GM12878 (cell line): ENCODE measurements at regions not wholly inside any gene's neighbourhood (a gene's known extent, or its start where the extent isn't known, plus 50 kb on each side); places are given as distances from the start of the nearest gene placed in this dataset.

Source experiments
- ATAC-seq: fragments of 200-7000 bp; cut with Tn5 transposase; 3 replicates; pipeline ENCODE4 v1.9.1; 2020; ENCODE audit warnings: mild to moderate bottlenecking, moderate library complexity
- BruUV-seq: library from RNA; stranded (reverse); fragments of 400-500 nt; replicated peaks from 2 replicates; lab custom pipeline; 2021; lab: Mats Ljungman, UMichigan
- CTCF ChIA-PET: fragments of 300-600 bp; sonication (Branson Sonifier 250); formaldehyde crosslinking; extraction: SDS; loops from one replicate; lab custom pipeline; 2021; ENCODE audit warnings: inconsistent platforms; lab: Yijun Ruan, JAX
- POLR2A ChIA-PET: fragments of 350-600 bp; formaldehyde crosslinking; extraction: SDS; loops from one replicate; lab custom pipeline; 2021; ENCODE audit warnings: inconsistent platforms; lab: Charles Lee
- RAD21 ChIA-PET: fragments of 300-600 bp; sonication (Branson Sonifier 250); formaldehyde crosslinking; loops from one replicate; lab custom pipeline; 2023; ENCODE audit warnings: antibody characterized with exemption; ENCODE audit not compliant: unreplicated experiment; lab: Charles Lee
- SMC1A ChIA-PET: fragments of 300-600 bp; sonication (Branson Sonifier 250); formaldehyde crosslinking; loops from one replicate; lab custom pipeline; 2023; ENCODE audit not compliant: unreplicated experiment, uncharacterized antibody; lab: Charles Lee
- DNase-seq: peaks from one replicate; pipeline ENCODE4 v3.0.0-alpha.2; 2011; ENCODE audit warnings: low read depth, low spot score
- FAIRE-seq: peaks from 3 replicates; lab custom pipeline; 2011; peaks lifted over from hg19 to GRCh38; lab: Jason Lieb, UNC
- H2AFZ ChIP-seq: 2 replicates; pipeline ENCODE4 v1.6.0; 2011; ENCODE audit warnings: low read depth, low read length, control low read depth; ENCODE audit not compliant: control insufficient read depth
- H3K27ac ChIP-seq: 2 replicates; pipeline ENCODE4 v1.5.1; 2011; ENCODE audit warnings: control low read depth; ENCODE audit not compliant: control insufficient read depth, insufficient read depth
- H3K27me3 ChIP-seq, 2 experiments: replicated peaks in 1 of 2; 2 replicates each; pipeline versions ENCODE4 v1.6.0 to v1.6.1; 2011; ENCODE audit warnings: low read length in 1 of 2; ENCODE audit not compliant: control insufficient read depth in 2 of 2, insufficient read depth in 2 of 2
- H3K36me3 ChIP-seq, 2 experiments: 2 replicates each; pipeline ENCODE4 v1.5.1; 2011; ENCODE audit warnings: low read length in 1 of 2; ENCODE audit not compliant: control insufficient read depth in 2 of 2, insufficient read depth in 2 of 2
- H3K4me1 ChIP-seq: 2 replicates; pipeline ENCODE4 v1.6.1; 2011; ENCODE audit warnings: mild to moderate bottlenecking, low read length, moderate library complexity, mixed read lengths; ENCODE audit not compliant: control insufficient read depth, insufficient read depth
- H3K4me2 ChIP-seq: 2 replicates; pipeline ENCODE4 v1.6.0; 2011; ENCODE audit warnings: control low read depth; ENCODE audit not compliant: control insufficient read depth, insufficient read depth
- H3K4me3 ChIP-seq: fragments of 200-600 bp; sonication (generic); 2 replicates; pipeline ENCODE4 v1.5.1; 2016
- H3K79me2 ChIP-seq: 2 replicates; pipeline ENCODE4 v1.6.0; 2011; ENCODE audit warnings: low read length; ENCODE audit not compliant: control insufficient read depth, insufficient read depth
- H3K9ac ChIP-seq: 2 replicates; pipeline ENCODE4 v1.8.0; 2011; ENCODE audit warnings: low read length, control low read depth, mixed read lengths; ENCODE audit not compliant: control insufficient read depth, insufficient read depth
- H3K9me3 ChIP-seq: replicated peaks from 3 replicates; pipeline ENCODE4 v1.5.1; 2011; ENCODE audit warnings: mild to moderate bottlenecking, low read length; ENCODE audit not compliant: control insufficient read depth, insufficient read depth
- H4K20me1 ChIP-seq: 2 replicates; pipeline ENCODE4 v1.6.0; 2011; ENCODE audit not compliant: control insufficient read depth, insufficient read depth
- CHD4 ChIP-seq: fragments of 200-600 bp; sonication (generic); IDR thresholded peaks from 2 replicates; pipeline ENCODE4 v1.6.1; 2016; ENCODE audit warnings: mild to moderate bottlenecking
- CREM ChIP-seq: IDR thresholded peaks from 2 replicates; pipeline ENCODE4 v1.6.1; 2014; ENCODE audit warnings: antibody characterized with exemption, low read depth
- FOXM1 ChIP-seq: IDR thresholded peaks from 2 replicates; pipeline ENCODE4 v1.6.1; 2012; ENCODE audit warnings: low read depth, mild to moderate bottlenecking, inconsistent platforms, low read length, moderate library complexity
- IKZF1 ChIP-seq: fragments of 450-650 bp; conservative IDR thresholded peaks from 2 replicates; pipeline ENCODE4 v1.6.1; 2017; ENCODE audit warnings: antibody characterized with exemption, mild to moderate bottlenecking
- IRF4 ChIP-seq: IDR thresholded peaks from 2 replicates; pipeline ENCODE4 v1.6.1; 2011; ENCODE audit warnings: low read depth, low read length
- KAT2A ChIP-seq: conservative IDR thresholded peaks from 2 replicates; pipeline ENCODE4 v1.6.1; 2011; ENCODE audit warnings: low read depth, low read length; ENCODE audit not compliant: control insufficient read depth
- KLF5 ChIP-seq: fragments of 450-650 bp; IDR thresholded peaks from 2 replicates; pipeline ENCODE4 v1.6.1; 2014; ENCODE audit warnings: mild to moderate bottlenecking; ENCODE audit not compliant: partially characterized antibody
- MEF2A ChIP-seq: IDR thresholded peaks from 2 replicates; pipeline ENCODE4 v1.6.1; 2011; ENCODE audit warnings: low read depth, mild to moderate bottlenecking, low read length, moderate library complexity; ENCODE audit not compliant: insufficient read depth
- MTA2 ChIP-seq: fragments of 450-650 bp; IDR thresholded peaks from 2 replicates; pipeline ENCODE4 v1.6.1; 2016; ENCODE audit warnings: low read depth, mild to moderate bottlenecking, moderate library complexity
- POU2F2 ChIP-seq: IDR thresholded peaks from 3 replicates; pipeline ENCODE4 v1.6.1; 2011; ENCODE audit warnings: low read depth, mild to moderate bottlenecking, low read length, borderline replicate concordance
- SPI1 ChIP-seq: IDR thresholded peaks from 2 replicates; pipeline ENCODE4 v1.6.1; 2011; ENCODE audit warnings: low read depth, mild to moderate bottlenecking, low read length, moderate library complexity, borderline replicate concordance; ENCODE audit not compliant: insufficient read depth
- ZSCAN29 ChIP-seq: fragments of 450-650 bp; IDR thresholded peaks from 2 replicates; pipeline ENCODE4 v1.6.1; 2017; ENCODE audit warnings: mild to moderate bottlenecking, moderate library complexity
- WGBS: methylation state at CpG from one replicate; pipeline ENCODE4 v1.1.6; 2016; ENCODE audit warnings: low lambda C conversion rate; ENCODE audit not compliant: insufficient replicate concordance, insufficient coverage; ENCODE audit errors: missing lambda C conversion rate; 5-methylcytosine and 5-hydroxymethylcytosine counted together
- in situ Hi-C: fragments of 300-500 bp; cut with MboI; formaldehyde crosslinking; loops from 9 replicates; pipeline ENCODE4 v1.14.3; 2018; ENCODE audit warnings: mixed read lengths
- intact Hi-C: fragments of 100-400 bp; cut with micrococcal nuclease; formaldehyde crosslinking; loops from one replicate; pipeline ENCODE4 v1.14.2; 2022; ENCODE audit not compliant: unreplicated experiment
- TF ChIP-seq, protein P1 (sequence below): IDR thresholded peaks from 2 replicates; pipeline ENCODE4 v1.6.1; 2012; ENCODE audit warnings: low read depth, low read length, improper control_type of control experiment
- TF ChIP-seq, protein P2 (sequence below), 3 experiments: IDR thresholded peaks in 2 of 3; conservative IDR thresholded peaks in 1 of 3; 2 replicates each; pipeline ENCODE4 v1.5.1; 2011; ENCODE audit warnings: low read depth in 3 of 3, low read length in 3 of 3, mild to moderate bottlenecking in 3 of 3, control low read depth in 2 of 3, moderate library complexity in 2 of 3, inconsistent platforms in 1 of 3, mixed read lengths in 1 of 3; ENCODE audit not compliant: control insufficient read depth in 2 of 3, insufficient read depth in 1 of 3; ENCODE audit errors: extremely low read depth in 1 of 3
- TF ChIP-seq, protein P3 (sequence below): fragments of 150-350 bp; IDR thresholded peaks from 2 replicates; pipeline ENCODE4 v1.6.1; 2016; ENCODE audit warnings: low read depth, low read length

DNA sequence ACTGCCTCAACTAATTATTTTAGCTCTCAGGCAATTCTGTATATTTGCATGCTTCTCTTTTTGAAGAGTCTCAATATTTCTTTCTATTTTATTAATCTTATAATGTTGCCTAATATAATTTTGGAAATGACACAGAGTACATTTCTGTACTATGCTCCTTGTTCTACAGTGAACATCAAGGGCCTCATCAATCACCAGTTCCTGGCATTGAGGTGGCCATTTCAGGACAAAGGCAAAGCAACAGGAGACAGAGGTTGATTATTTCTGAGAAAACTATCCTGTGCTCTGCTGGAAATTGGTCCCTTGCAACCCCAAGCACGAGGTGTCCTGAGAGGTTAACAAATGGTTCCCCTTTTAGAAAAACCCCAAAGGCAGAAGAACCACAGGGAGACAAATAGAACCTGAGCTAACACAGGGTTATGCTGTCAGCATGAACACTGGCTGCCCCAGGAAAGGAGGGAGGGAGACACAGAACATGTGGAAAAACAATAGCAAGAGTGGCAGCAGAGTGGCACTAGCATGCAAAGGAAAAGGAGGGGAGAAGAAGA lies 63.9 kb upstream of the VAV3 start (continued):
- no peak for TF ChIP-seq ZSCAN29
- no peak for TF ChIP-seq KLF5

DNA sequence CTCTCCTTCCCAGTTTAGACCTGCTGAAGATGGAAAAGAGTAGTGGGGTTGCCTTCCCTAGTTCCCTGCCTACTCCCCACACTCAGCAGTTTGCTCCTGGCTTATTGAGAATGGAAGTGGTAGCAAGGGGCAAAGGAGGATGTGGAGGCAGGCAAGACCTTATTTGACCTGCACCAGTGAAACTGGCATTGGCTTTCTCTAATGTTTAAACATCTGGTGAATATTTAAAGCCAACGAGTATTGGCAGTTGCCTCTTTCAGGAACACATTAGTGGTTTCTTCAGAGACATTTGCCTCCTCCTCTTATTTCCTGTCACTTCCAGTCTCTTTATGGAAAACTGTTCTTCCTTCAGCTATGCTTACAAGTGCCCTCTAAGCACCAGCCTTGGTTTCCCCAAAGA lies 62.4 kb upstream of the VAV3 start:
- no peak overlapping the region for H3K4me3 ChIP-seq
- SMC1A ChIA-PET = no interaction called here
- POLR2A ChIA-PET = no interaction called here
- no TSS peak for BruUV-seq
- H3K4me1 ChIP-seq = no peaks in the 10 kb centered on the region
- FAIRE-seq (no peak), ATAC-seq (no peak), DNase-seq (no peak)
- RAD21 ChIA-PET = no interaction called here
- H2AFZ ChIP-seq = no peak overlapping the region
- WGBS = 0% methylated on average over 1 of the region's 1 CpG
- no peak overlapping the region for H3K27ac ChIP-seq
- H3K36me3 ChIP-seq = no peaks in the 10 kb centered on the region
- no peaks in the 10 kb centered on the region for H3K79me2 ChIP-seq
- H3K4me2 ChIP-seq = no peak overlapping the region
- no peaks in the 10 kb centered on the region for H3K9me3 ChIP-seq
- intact Hi-C loops = no loop called here
- in situ Hi-C loops = no loop called here
- H3K9ac ChIP-seq = no peak overlapping the region
- CTCF ChIA-PET = no interaction called here
- H3K27me3 ChIP-seq = no peaks in the 10 kb centered on the region; a peak in 1 of 4 replicates
- H4K20me1 ChIP-seq = no peaks in the 10 kb centered on the region
- TF ChIP-seq FOXM1 (no peak), KAT2A (no peak), CHD4 (no peak), SPI1 (no peak), CREM (no peak), MEF2A (no peak), MTA2 (no peak), IRF4 (no peak), ZSCAN29 (no peak), IKZF1 (no peak), POU2F2 (no peak)
- TF ChIP-seq, protein P1, sequence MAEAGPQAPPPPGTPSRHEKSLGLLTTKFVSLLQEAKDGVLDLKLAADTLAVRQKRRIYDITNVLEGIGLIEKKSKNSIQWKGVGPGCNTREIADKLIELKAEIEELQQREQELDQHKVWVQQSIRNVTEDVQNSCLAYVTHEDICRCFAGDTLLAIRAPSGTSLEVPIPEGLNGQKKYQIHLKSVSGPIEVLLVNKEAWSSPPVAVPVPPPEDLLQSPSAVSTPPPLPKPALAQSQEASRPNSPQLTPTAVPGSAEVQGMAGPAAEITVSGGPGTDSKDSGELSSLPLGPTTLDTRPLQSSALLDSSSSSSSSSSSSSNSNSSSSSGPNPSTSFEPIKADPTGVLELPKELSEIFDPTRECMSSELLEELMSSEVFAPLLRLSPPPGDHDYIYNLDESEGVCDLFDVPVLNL = no peak
- TF ChIP-seq, protein P2, sequence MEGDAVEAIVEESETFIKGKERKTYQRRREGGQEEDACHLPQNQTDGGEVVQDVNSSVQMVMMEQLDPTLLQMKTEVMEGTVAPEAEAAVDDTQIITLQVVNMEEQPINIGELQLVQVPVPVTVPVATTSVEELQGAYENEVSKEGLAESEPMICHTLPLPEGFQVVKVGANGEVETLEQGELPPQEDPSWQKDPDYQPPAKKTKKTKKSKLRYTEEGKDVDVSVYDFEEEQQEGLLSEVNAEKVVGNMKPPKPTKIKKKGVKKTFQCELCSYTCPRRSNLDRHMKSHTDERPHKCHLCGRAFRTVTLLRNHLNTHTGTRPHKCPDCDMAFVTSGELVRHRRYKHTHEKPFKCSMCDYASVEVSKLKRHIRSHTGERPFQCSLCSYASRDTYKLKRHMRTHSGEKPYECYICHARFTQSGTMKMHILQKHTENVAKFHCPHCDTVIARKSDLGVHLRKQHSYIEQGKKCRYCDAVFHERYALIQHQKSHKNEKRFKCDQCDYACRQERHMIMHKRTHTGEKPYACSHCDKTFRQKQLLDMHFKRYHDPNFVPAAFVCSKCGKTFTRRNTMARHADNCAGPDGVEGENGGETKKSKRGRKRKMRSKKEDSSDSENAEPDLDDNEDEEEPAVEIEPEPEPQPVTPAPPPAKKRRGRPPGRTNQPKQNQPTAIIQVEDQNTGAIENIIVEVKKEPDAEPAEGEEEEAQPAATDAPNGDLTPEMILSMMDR (IDR thresholded peaks at IDR 0.05 in 2 of 3, conservative IDR thresholded peaks at IDR 0.05 in 1 of 3; ENCODE audit: control insufficient read depth in 2 of 3, extremely low read depth in 1 of 3, insufficient read depth in 1 of 3, low read depth in 3 of 3, low read length in 3 of 3) = no peak
- TF ChIP-seq, protein P3, sequence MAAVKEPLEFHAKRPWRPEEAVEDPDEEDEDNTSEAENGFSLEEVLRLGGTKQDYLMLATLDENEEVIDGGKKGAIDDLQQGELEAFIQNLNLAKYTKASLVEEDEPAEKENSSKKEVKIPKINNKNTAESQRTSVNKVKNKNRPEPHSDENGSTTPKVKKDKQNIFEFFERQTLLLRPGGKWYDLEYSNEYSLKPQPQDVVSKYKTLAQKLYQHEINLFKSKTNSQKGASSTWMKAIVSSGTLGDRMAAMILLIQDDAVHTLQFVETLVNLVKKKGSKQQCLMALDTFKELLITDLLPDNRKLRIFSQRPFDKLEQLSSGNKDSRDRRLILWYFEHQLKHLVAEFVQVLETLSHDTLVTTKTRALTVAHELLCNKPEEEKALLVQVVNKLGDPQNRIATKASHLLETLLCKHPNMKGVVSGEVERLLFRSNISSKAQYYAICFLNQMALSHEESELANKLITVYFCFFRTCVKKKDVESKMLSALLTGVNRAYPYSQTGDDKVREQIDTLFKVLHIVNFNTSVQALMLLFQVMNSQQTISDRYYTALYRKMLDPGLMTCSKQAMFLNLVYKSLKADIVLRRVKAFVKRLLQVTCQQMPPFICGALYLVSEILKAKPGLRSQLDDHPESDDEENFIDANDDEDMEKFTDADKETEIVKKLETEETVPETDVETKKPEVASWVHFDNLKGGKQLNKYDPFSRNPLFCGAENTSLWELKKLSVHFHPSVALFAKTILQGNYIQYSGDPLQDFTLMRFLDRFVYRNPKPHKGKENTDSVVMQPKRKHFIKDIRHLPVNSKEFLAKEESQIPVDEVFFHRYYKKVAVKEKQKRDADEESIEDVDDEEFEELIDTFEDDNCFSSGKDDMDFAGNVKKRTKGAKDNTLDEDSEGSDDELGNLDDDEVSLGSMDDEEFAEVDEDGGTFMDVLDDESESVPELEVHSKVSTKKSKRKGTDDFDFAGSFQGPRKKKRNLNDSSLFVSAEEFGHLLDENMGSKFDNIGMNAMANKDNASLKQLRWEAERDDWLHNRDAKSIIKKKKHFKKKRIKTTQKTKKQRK = no peak
